IMR-90 (cell line): ENCODE measurements at regions not wholly inside any gene's neighbourhood (a gene's known extent, or its start where the extent isn't known, plus 50 kb on each side); places are given as distances from the start of the nearest gene placed in this dataset.

ENCODE experiments used
- ATAC-seq: fragments of 200-7000 bp; cut with Tn5 transposase; 2 replicates; pipeline ENCODE4 v1.9.1; 2020; ENCODE audit warnings: low read depth, mild to moderate bottlenecking, moderate library complexity
- BruUV-seq: library from RNA; stranded (reverse); fragments of 400-500 nt; replicated peaks from 2 replicates; lab custom pipeline; 2021; lab: Mats Ljungman, UMichigan
- CTCF ChIA-PET: fragments of 300-600 bp; formaldehyde crosslinking; extraction: SDS; loops from one replicate; lab custom pipeline; 2021; ENCODE audit warnings: antibody characterized with exemption; lab: Yijun Ruan, JAX
- POLR2A ChIA-PET: fragments of 300-600 bp; sonication (Branson Sonifier 250); formaldehyde crosslinking; loops from one replicate; lab custom pipeline; 2022; ENCODE audit warnings: antibody characterized with exemption; ENCODE audit not compliant: unreplicated experiment; lab: Charles Lee
- DNase-seq: peaks from one replicate; pipeline ENCODE4 v3.0.0; 2013
- H2AFZ ChIP-seq: replicated peaks from 2 replicates; pipeline ENCODE3; 2013; ENCODE audit warnings: low read length, mild to moderate bottlenecking; ENCODE audit not compliant: poor library complexity
- H2AK5ac ChIP-seq: 2 replicates; pipeline ENCODE4 v1.6.1; 2013; ENCODE audit warnings: low read depth, low read length, inconsistent platforms
- H2AK9ac ChIP-seq: replicated peaks from 2 replicates; pipeline ENCODE3; 2013; ENCODE audit warnings: mild to moderate bottlenecking, low read depth, low read length, moderate library complexity; ENCODE audit not compliant: poor library complexity
- H2BK120ac ChIP-seq: 2 replicates; pipeline ENCODE4 v1.6.1; 2013; ENCODE audit warnings: low read depth, low read length, inconsistent platforms
- H2BK15ac ChIP-seq: 3 replicates; pipeline ENCODE4 v1.6.1; 2013; ENCODE audit warnings: low read depth, low read length, inconsistent platforms
- H2BK20ac ChIP-seq: 2 replicates; pipeline ENCODE4 v1.6.1; 2013; ENCODE audit warnings: low read depth, mild to moderate bottlenecking, inconsistent platforms, low read length, moderate library complexity
- H2BK5ac ChIP-seq: 2 replicates; pipeline ENCODE4 v1.6.1; 2013; ENCODE audit warnings: mild to moderate bottlenecking, low read depth, low read length, inconsistent platforms; ENCODE audit not compliant: poor library complexity, severe bottlenecking
- H3K14ac ChIP-seq: replicated peaks from 2 replicates; pipeline ENCODE4 v1.6.1; 2013; ENCODE audit warnings: low read depth, low read length, inconsistent platforms
- H3K18ac ChIP-seq: 2 replicates; pipeline ENCODE4 v1.6.1; 2013; ENCODE audit warnings: low read depth, low read length, control low read depth
- H3K23ac ChIP-seq: 2 replicates; pipeline ENCODE4 v1.6.1; 2013; ENCODE audit warnings: low read depth, low read length, inconsistent platforms
- H3K27ac ChIP-seq: 2 replicates; pipeline ENCODE4 v1.5.1; 2013; ENCODE audit warnings: mild to moderate bottlenecking, control low read depth, low read length; ENCODE audit not compliant: insufficient read depth
- H3K27me3 ChIP-seq: 2 replicates; pipeline ENCODE4 v1.6.1; 2013; ENCODE audit warnings: low read length; ENCODE audit not compliant: control insufficient read depth, insufficient read depth
- H3K36me3 ChIP-seq: 2 replicates; pipeline ENCODE4 v1.6.1; 2013; ENCODE audit warnings: low read length, mixed read lengths; ENCODE audit not compliant: control insufficient read depth, insufficient read depth
- H3K4ac ChIP-seq: 2 replicates; pipeline ENCODE4 v1.6.1; 2013; ENCODE audit warnings: low read depth, low read length, inconsistent platforms
- H3K4me1 ChIP-seq: 2 replicates; pipeline ENCODE4 v1.6.1; 2013; ENCODE audit warnings: low read length, mixed read lengths; ENCODE audit not compliant: control insufficient read depth, insufficient read depth
- H3K4me2 ChIP-seq: 2 replicates; pipeline ENCODE4 v1.6.1; 2013; ENCODE audit warnings: low read depth, mild to moderate bottlenecking, control low read depth, low read length, moderate library complexity
- H3K4me3 ChIP-seq: 2 replicates; pipeline ENCODE4 v1.5.1; 2013; ENCODE audit warnings: low read depth, mild to moderate bottlenecking, control low read depth, low read length, moderate library complexity; ENCODE audit not compliant: insufficient read depth
- H3K56ac ChIP-seq: 2 replicates; pipeline ENCODE4 v1.6.1; 2013; ENCODE audit warnings: low read length, inconsistent platforms; ENCODE audit not compliant: insufficient read depth; ENCODE audit errors: extremely low read depth
- H3K79me1 ChIP-seq, 2 experiments: 2 replicates each; pipeline ENCODE4 v1.6.1; 2013; ENCODE audit warnings: low read length in 2 of 2, inconsistent platforms in 1 of 2, low read depth in 1 of 2
- H3K9ac ChIP-seq: 2 replicates; pipeline ENCODE4 v1.6.1; 2013; ENCODE audit warnings: low read depth, low read length, control low read depth
- H3K9me1 ChIP-seq: 2 replicates; pipeline ENCODE4 v1.6.1; 2013; ENCODE audit warnings: low read length, inconsistent platforms; ENCODE audit not compliant: insufficient read depth
- H3K9me3 ChIP-seq: 2 replicates; pipeline ENCODE4 v1.6.1; 2013; ENCODE audit warnings: low read length; ENCODE audit not compliant: control insufficient read depth, insufficient read depth
- H4K20me1 ChIP-seq: 2 replicates; pipeline ENCODE4 v1.6.1; 2013; ENCODE audit warnings: low read length, inconsistent platforms; ENCODE audit not compliant: insufficient read depth
- H4K5ac ChIP-seq: 2 replicates; pipeline ENCODE4 v1.6.1; 2013; ENCODE audit warnings: mild to moderate bottlenecking, low read depth, low read length, control low read depth
- H4K8ac ChIP-seq, 2 experiments: 2 replicates each; pipeline ENCODE4 v1.6.1; 2013; ENCODE audit warnings: low read depth in 2 of 2, low read length in 2 of 2, control low read depth in 1 of 2, inconsistent platforms in 1 of 2
- H4K91ac ChIP-seq: 2 replicates; pipeline ENCODE4 v1.6.1; 2013; ENCODE audit warnings: low read depth, low read length, inconsistent platforms; ENCODE audit not compliant: insufficient read depth
- BHLHE40 ChIP-seq: fragments of 150-350 bp; IDR thresholded peaks from 2 replicates; pipeline ENCODE4 v1.6.1; 2016; ENCODE audit warnings: mild to moderate bottlenecking, low read depth, low read length
- CEBPB ChIP-seq: IDR thresholded peaks from 2 replicates; pipeline ENCODE4 v1.6.1; 2012; ENCODE audit warnings: low read depth, low read length, improper control_type of control experiment
- CHD1 ChIP-seq: IDR thresholded peaks from 2 replicates; pipeline ENCODE4 v1.6.1; 2012; ENCODE audit warnings: low read depth, low read length, improper control_type of control experiment
- FOS ChIP-seq: fragments of 150-350 bp; IDR thresholded peaks from 2 replicates; pipeline ENCODE4 v1.6.1; 2016; ENCODE audit warnings: low read depth, low read length
- MAFK ChIP-seq: IDR thresholded peaks from 2 replicates; pipeline ENCODE4 v1.6.1; 2012; ENCODE audit warnings: low read depth, low read length, improper control_type of control experiment
- MAZ ChIP-seq: IDR thresholded peaks from 2 replicates; pipeline ENCODE4 v1.6.1; 2012; ENCODE audit warnings: low read depth, mild to moderate bottlenecking, low read length, improper control_type of control experiment, moderate library complexity, borderline replicate concordance
- MXI1 ChIP-seq: IDR thresholded peaks from 2 replicates; pipeline ENCODE4 v1.6.1; 2012; ENCODE audit warnings: low read depth, mild to moderate bottlenecking, low read length, moderate library complexity, borderline replicate concordance
- NFE2L2 ChIP-seq: fragments of 150-350 bp; IDR thresholded peaks from 2 replicates; pipeline ENCODE4 v1.6.1; 2016; ENCODE audit warnings: low read depth, mild to moderate bottlenecking, low read length
- POLR2A ChIP-seq: IDR thresholded peaks from 2 replicates; pipeline ENCODE4 v1.6.1; 2012; ENCODE audit warnings: mild to moderate bottlenecking, low read depth, low read length
- RCOR1 ChIP-seq: IDR thresholded peaks from 2 replicates; pipeline ENCODE4 v1.6.1; 2012; ENCODE audit warnings: mild to moderate bottlenecking, low read length, improper control_type of control experiment; ENCODE audit not compliant: insufficient replicate concordance
- RFX5 ChIP-seq: IDR thresholded peaks from 2 replicates; pipeline ENCODE4 v1.8.0; 2012; ENCODE audit warnings: low read depth, mild to moderate bottlenecking, low read length, moderate library complexity
- SMC3 ChIP-seq: fragments of 150-350 bp; IDR thresholded peaks from 2 replicates; pipeline ENCODE4 v1.6.1; 2016; ENCODE audit warnings: low read depth, mild to moderate bottlenecking, antibody characterized with exemption, low read length, moderate library complexity
- USF2 ChIP-seq: fragments of 150-350 bp; IDR thresholded peaks from 2 replicates; pipeline ENCODE4 v1.6.1; 2017; ENCODE audit warnings: mild to moderate bottlenecking, antibody characterized with exemption, low read length, low read depth
- WGBS, 2 experiments: methylation state at CpG; one replicate each; pipeline versions ENCODE4 v1.1.5 to v1.1.7; 2013; ENCODE audit warnings: missing lambda C conversion rate in 2 of 2; ENCODE audit not compliant: insufficient read length in 1 of 2; ENCODE audit errors: extremely low coverage in 2 of 2; 5-methylcytosine and 5-hydroxymethylcytosine counted together
- dilution Hi-C: fragments of 300-500 bp; cut with HindIII; formaldehyde crosslinking; loops from one replicate; pipeline ENCODE4 v1.14.3; 2018; ENCODE audit warnings: low sequenced_read_pairs; ENCODE audit not compliant: unreplicated experiment
- in situ Hi-C: fragments of 300-500 bp; cut with MboI; formaldehyde crosslinking; loops from 3 replicates; pipeline ENCODE4 v1.14.3; 2019; ENCODE audit warnings: low sequenced_read_pairs, inconsistent platforms, mixed read lengths
- intact Hi-C: fragments of 100-400 bp; cut with micrococcal nuclease; formaldehyde crosslinking; loops from 2 replicates; pipeline ENCODE4 v1.10.0; 2022
- TF ChIP-seq, protein P1 (sequence below): fragments of 150-350 bp; IDR thresholded peaks from 2 replicates; pipeline ENCODE4 v1.6.1; 2016; ENCODE audit warnings: low read depth, mild to moderate bottlenecking, low read length, moderate library complexity, borderline replicate concordance
- TF ChIP-seq, protein P2 (sequence below): conservative IDR thresholded peaks from 2 replicates; pipeline ENCODE4 v1.5.1; 2012; ENCODE audit warnings: mild to moderate bottlenecking, low read depth, low read length, improper control_type of control experiment

GRCh38 chr12:115035535-115036107, 351.6 kb upstream of the TBX3 start:
- H4K91ac ChIP-seq: no peak overlapping the region
- DNase-seq: no peak
- TF ChIP-seq CHD1: no peak
- TF ChIP-seq, protein P1, sequence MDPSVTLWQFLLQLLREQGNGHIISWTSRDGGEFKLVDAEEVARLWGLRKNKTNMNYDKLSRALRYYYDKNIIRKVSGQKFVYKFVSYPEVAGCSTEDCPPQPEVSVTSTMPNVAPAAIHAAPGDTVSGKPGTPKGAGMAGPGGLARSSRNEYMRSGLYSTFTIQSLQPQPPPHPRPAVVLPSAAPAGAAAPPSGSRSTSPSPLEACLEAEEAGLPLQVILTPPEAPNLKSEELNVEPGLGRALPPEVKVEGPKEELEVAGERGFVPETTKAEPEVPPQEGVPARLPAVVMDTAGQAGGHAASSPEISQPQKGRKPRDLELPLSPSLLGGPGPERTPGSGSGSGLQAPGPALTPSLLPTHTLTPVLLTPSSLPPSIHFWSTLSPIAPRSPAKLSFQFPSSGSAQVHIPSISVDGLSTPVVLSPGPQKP: no peak
- no peak for TF ChIP-seq FOS
- no peak for TF ChIP-seq POLR2A
- TF ChIP-seq USF2: no peak
- TF ChIP-seq CEBPB: no peak
- no peak for TF ChIP-seq RFX5
- TF ChIP-seq NFE2L2: no peak
- TF ChIP-seq, protein P2, sequence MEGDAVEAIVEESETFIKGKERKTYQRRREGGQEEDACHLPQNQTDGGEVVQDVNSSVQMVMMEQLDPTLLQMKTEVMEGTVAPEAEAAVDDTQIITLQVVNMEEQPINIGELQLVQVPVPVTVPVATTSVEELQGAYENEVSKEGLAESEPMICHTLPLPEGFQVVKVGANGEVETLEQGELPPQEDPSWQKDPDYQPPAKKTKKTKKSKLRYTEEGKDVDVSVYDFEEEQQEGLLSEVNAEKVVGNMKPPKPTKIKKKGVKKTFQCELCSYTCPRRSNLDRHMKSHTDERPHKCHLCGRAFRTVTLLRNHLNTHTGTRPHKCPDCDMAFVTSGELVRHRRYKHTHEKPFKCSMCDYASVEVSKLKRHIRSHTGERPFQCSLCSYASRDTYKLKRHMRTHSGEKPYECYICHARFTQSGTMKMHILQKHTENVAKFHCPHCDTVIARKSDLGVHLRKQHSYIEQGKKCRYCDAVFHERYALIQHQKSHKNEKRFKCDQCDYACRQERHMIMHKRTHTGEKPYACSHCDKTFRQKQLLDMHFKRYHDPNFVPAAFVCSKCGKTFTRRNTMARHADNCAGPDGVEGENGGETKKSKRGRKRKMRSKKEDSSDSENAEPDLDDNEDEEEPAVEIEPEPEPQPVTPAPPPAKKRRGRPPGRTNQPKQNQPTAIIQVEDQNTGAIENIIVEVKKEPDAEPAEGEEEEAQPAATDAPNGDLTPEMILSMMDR: no peak
- TF ChIP-seq MAZ: no peak
- TF ChIP-seq MAFK: no peak
- TF ChIP-seq SMC3: no peak
- no peak for TF ChIP-seq BHLHE40
- TF ChIP-seq MXI1: no peak
- TF ChIP-seq RCOR1: no peak
- no peak overlapping the region for H3K27ac ChIP-seq
- H2AFZ ChIP-seq: peak overlapping the region; percentile 6
- no peak overlapping the region for H3K56ac ChIP-seq
- H4K8ac ChIP-seq: no peak overlapping the region
- H3K9me3 ChIP-seq: no peaks in the 10 kb centered on the region
- no peak overlapping the region for H2BK120ac ChIP-seq
- no peak overlapping the region for H4K5ac ChIP-seq
- no peak overlapping the region for H3K4ac ChIP-seq
- in situ Hi-C loops (no loop called here), dilution Hi-C loops (no loop called here), intact Hi-C loops (no loop called here)
- H3K14ac ChIP-seq: no peak overlapping the region; the same call in 1 of the 2 replicates
- no peak overlapping the region for H3K4me3 ChIP-seq
- H3K36me3 ChIP-seq: no peaks in the 10 kb centered on the region
- WGBS, 2 experiments: no CpG with 5 or more reads among the region's 2 CpGs
- ChIA-PET CTCF (no interaction called here), POLR2A (no interaction called here)
- peak overlapping the region; percentile 30; the same call in 1 of the 2 replicates for H2AK5ac ChIP-seq
- no peaks in the 10 kb centered on the region; the same call in 1 of the 2 replicates for H3K4me1 ChIP-seq
- no peaks in the 10 kb centered on the region for H3K27me3 ChIP-seq
- H2BK5ac ChIP-seq: no peak overlapping the region
- no peak overlapping the region for H2BK20ac ChIP-seq
- no peaks in the 10 kb centered on the region for H3K9me1 ChIP-seq
- H3K9ac ChIP-seq: no peak overlapping the region
- BruUV-seq: no TSS peak
- H2AK9ac ChIP-seq: no peak overlapping the region
- H3K4me2 ChIP-seq: no peak overlapping the region
- no peaks in the 10 kb centered on the region for H3K79me1 ChIP-seq
- H2BK15ac ChIP-seq: no peak overlapping the region
- no peak overlapping the region for H3K23ac ChIP-seq
- no peak overlapping the region for H3K18ac ChIP-seq
- no peak for ATAC-seq
- no peaks in the 10 kb centered on the region for H4K20me1 ChIP-seq
